ENCODE measurements at regions not wholly inside any gene's neighbourhood (a gene's known extent, or its start where the extent isn't known, plus 50 kb on each side); places are given as distances from the start of the nearest gene placed in this dataset.

- TF ChIP-seq CTCF (IDR thresholded peaks at IDR 0.05) (no peak), TCF7L2 (IDR thresholded peaks at IDR 0.05; ENCODE audit: low read depth, low read length) (no peak)
Observed at GRCh38 chr12:20262119-20262518, 106.2 kb upstream of the PDE3A start.
